Testis (tissue), 2 donors: ENCODE measurements at regions not wholly inside any gene's neighbourhood (a gene's known extent, or its start where the extent isn't known, plus 50 kb on each side); places are given as distances from the start of the nearest gene placed in this dataset.
A peak's percentile ranks its signal among the peaks of the same experiment; 100 is the strongest.
"Not testable (repeated sequence)": the region's sequence is repeated elsewhere in the genome, so short reads cannot be mapped to it uniquely, and the experiment has no call there.

Experiments
- DNase-seq: peaks from one replicate; pipeline ENCODE4 v3.0.0-alpha.2; 2019
- H3K27ac ChIP-seq, 2 donors: fragments of 200-600 bp; sonication (generic); one replicate each; pipeline ENCODE4 v1.5.1; 2019
- H3K27me3 ChIP-seq: fragments of 200-600 bp; sonication (generic); one replicate; pipeline ENCODE4 v1.5.1; 2019
- H3K36me3 ChIP-seq: fragments of 200-600 bp; sonication (generic); one replicate; pipeline ENCODE4 v1.5.1; 2017; ENCODE audit warnings: low read depth; ENCODE audit errors: missing control alignments
- H3K4me1 ChIP-seq: fragments of 200-600 bp; sonication (generic); one replicate; pipeline ENCODE4 v1.5.1; 2019
- H3K4me3 ChIP-seq, 2 donors: fragments of 200-600 bp; sonication (generic); one replicate each; pipeline ENCODE4 v1.5.1; 2017 to 2019
- H3K9me3 ChIP-seq: fragments of 200-600 bp; sonication (generic); one replicate; pipeline ENCODE4 v1.5.1; 2017
- CTCF ChIP-seq, 3 experiments: fragments of 450-650 bp in 2 of 3; fragments of 200-600 bp in 1 of 3; sonication (generic) in 1 of 3; IDR thresholded peaks; one replicate each; pipeline ENCODE4 v1.5.1; 2016 to 2019; ENCODE audit warnings: antibody characterized with exemption in 3 of 3, mild to moderate bottlenecking in 2 of 3, moderate library complexity in 1 of 3
- POLR2A ChIP-seq: fragments of 450-650 bp; IDR thresholded peaks from one replicate; pipeline ENCODE4 v1.6.1; 2017; ENCODE audit warnings: antibody characterized with exemption, mild to moderate bottlenecking, moderate library complexity
- WGBS, 2 donors: methylation state at CpG; one replicate each; pipeline ENCODE4 v1.1.5; 2018; 5-methylcytosine and 5-hydroxymethylcytosine counted together
- intact Hi-C: fragments of 100-400 bp; cut with DNase I; formaldehyde crosslinking; loops from one replicate; pipeline ENCODE4 v1.15.1; 2023; ENCODE audit warnings: low total_unique reads

GRCh38 chr13:18739310-18739709 lies 442.3 kb downstream of the TUBA3C start:
- no peaks in the 10 kb centered on the region for H3K9me3 ChIP-seq
- H3K27me3 ChIP-seq = no peaks in the 10 kb centered on the region
- H3K4me1 ChIP-seq = no peaks in the 10 kb centered on the region
- H3K4me3 ChIP-seq = no peak overlapping the region
- intact Hi-C loops = no loop called here
- H3K27ac ChIP-seq = no peak overlapping the region
- TF ChIP-seq CTCF (IDR thresholded peaks at IDR 0.05) = no peak
- TF ChIP-seq POLR2A = no peak
- DNase-seq = no peak
- H3K36me3 ChIP-seq = no peaks in the 10 kb centered on the region
- WGBS, 2 donors = 69 to 78% methylated on average over 2 of the region's 2 CpGs

- peak; percentile 56 for DNase-seq
- H3K27ac ChIP-seq, H3K4me1 ChIP-seq, intact Hi-C loops, H3K9me3 ChIP-seq, H3K27me3 ChIP-seq, H3K36me3 ChIP-seq, H3K4me3 ChIP-seq: not testable (repeated sequence)
- WGBS, 2 donors = 48 to 59% methylated on average over 4 of the region's 4 CpGs
Measured at GRCh38 chr13:18738086-18738485, 443.5 kb downstream of the TUBA3C start.

- H3K36me3 ChIP-seq, H3K4me3 ChIP-seq, H3K27ac ChIP-seq, H3K27me3 ChIP-seq, intact Hi-C loops, H3K9me3 ChIP-seq, H3K4me1 ChIP-seq, DNase-seq: not testable (repeated sequence)
- 54 to 69% methylated on average over 9 to 17 of the region's 17 CpGs for WGBS, 2 donors
Measured at GRCh38 chr13:18727138-18727537, 454.5 kb downstream of the TUBA3C start.

- intact Hi-C loops, DNase-seq: not testable (repeated sequence)
- WGBS, 2 donors = 63 to 71% methylated on average over 16 to 17 of the region's 17 CpGs
Measured at GRCh38 chr13:18726524-18726923, 455.1 kb downstream of the TUBA3C start.

GRCh38 chr13:18725242-18725822 lies 456.3 kb downstream of the TUBA3C start:
- H3K9me3 ChIP-seq, H3K27me3 ChIP-seq, intact Hi-C loops, H3K36me3 ChIP-seq, H3K4me1 ChIP-seq, H3K27ac ChIP-seq, H3K4me3 ChIP-seq, DNase-seq: not testable (repeated sequence)
- WGBS, 2 donors = 36 to 48% methylated on average over 13 to 15 of the region's 27 CpGs

More at GRCh38 chr13:18726524-18726923, 455.1 kb downstream of the TUBA3C start:
- not testable (repeated sequence) for H3K27ac ChIP-seq, H3K9me3 ChIP-seq, H3K27me3 ChIP-seq, H3K36me3 ChIP-seq, H3K4me3 ChIP-seq, H3K4me1 ChIP-seq

GRCh38 chr13:18714889-18715288 lies 466.7 kb downstream of the TUBA3C start:
- H3K36me3 ChIP-seq = no peaks in the 10 kb centered on the region
- H3K4me3 ChIP-seq = no peak overlapping the region
- H3K27ac ChIP-seq = no peak overlapping the region
- intact Hi-C loops = no loop called here
- no peaks in the 10 kb centered on the region for H3K27me3 ChIP-seq
- DNase-seq = peak; percentile 17
- H3K4me1 ChIP-seq = no peaks in the 10 kb centered on the region
- no peaks in the 10 kb centered on the region for H3K9me3 ChIP-seq
- no peak for TF ChIP-seq CTCF (IDR thresholded peaks at IDR 0.05)
- TF ChIP-seq POLR2A = no peak
- 52 to 57% methylated on average over 4 of the region's 4 CpGs for WGBS, 2 donors

GRCh38 chr13:18710673-18711072 lies 471.0 kb downstream of the TUBA3C start:
- H3K9me3 ChIP-seq, DNase-seq, H3K4me1 ChIP-seq, H3K4me3 ChIP-seq, H3K36me3 ChIP-seq, H3K27me3 ChIP-seq, intact Hi-C loops, H3K27ac ChIP-seq: not testable (repeated sequence)

- intact Hi-C loops = not testable (repeated sequence)
Measured at GRCh38 chr13:18706538-18706937, 475.1 kb downstream of the TUBA3C start.

GRCh38 chr13:18702464-18703247 lies 479.0 kb downstream of the TUBA3C start:
- H3K9me3 ChIP-seq, intact Hi-C loops, H3K4me3 ChIP-seq, H3K27ac ChIP-seq, H3K4me1 ChIP-seq, DNase-seq, H3K36me3 ChIP-seq, H3K27me3 ChIP-seq: not testable (repeated sequence)
- WGBS, 2 donors = 71 to 74% methylated on average over 8 of the region's 8 CpGs

More at GRCh38 chr13:18706538-18706937, 475.1 kb downstream of the TUBA3C start:
- H3K4me1 ChIP-seq, H3K27ac ChIP-seq, H3K9me3 ChIP-seq, H3K36me3 ChIP-seq, H3K4me3 ChIP-seq, H3K27me3 ChIP-seq: not testable (repeated sequence)
- DNase-seq = peak; percentile 45
- 52 to 68% methylated on average over 4 of the region's 4 CpGs for WGBS, 2 donors

GRCh38 chr13:18698332-18698731 lies 483.3 kb downstream of the TUBA3C start:
- H3K9me3 ChIP-seq, H3K27ac ChIP-seq, H3K4me3 ChIP-seq, H3K27me3 ChIP-seq, H3K36me3 ChIP-seq, DNase-seq, intact Hi-C loops, H3K4me1 ChIP-seq: not testable (repeated sequence)
- WGBS, 2 donors = 33 to 74% methylated on average over 1 to 3 of the region's 3 CpGs
